Endothelial cell (in vitro differentiated cells): ENCODE measurements at regions not wholly inside any gene's neighbourhood (a gene's known extent, or its start where the extent isn't known, plus 50 kb on each side); places are given as distances from the start of the nearest gene placed in this dataset.

Source experiments
- DNase-seq: peaks from one replicate; pipeline ENCODE4 v3.0.0; 2021; ENCODE audit warnings: low spot score
- H3K27ac Mint-ChIP-seq: one replicate; pipeline ENCODE4 v1.8.0; 2021; ENCODE audit warnings: mixed read lengths, inconsistent platforms; ENCODE audit not compliant: unreplicated experiment
- H3K27me3 Mint-ChIP-seq: one replicate; pipeline ENCODE4 v1.8.0; 2021; ENCODE audit warnings: mild to moderate bottlenecking, moderate library complexity, mixed read lengths, inconsistent platforms; ENCODE audit not compliant: unreplicated experiment
- H3K36me3 Mint-ChIP-seq: one replicate; pipeline ENCODE4 v1.8.0; 2021; ENCODE audit warnings: mild to moderate bottlenecking, low read depth, mixed read lengths, inconsistent platforms; ENCODE audit not compliant: unreplicated experiment
- H3K4me1 Mint-ChIP-seq: one replicate; pipeline ENCODE4 v1.8.0; 2021; ENCODE audit warnings: mild to moderate bottlenecking, mixed read lengths, inconsistent platforms; ENCODE audit not compliant: unreplicated experiment
- H3K4me3 Mint-ChIP-seq: one replicate; pipeline ENCODE4 v1.8.0; 2021; ENCODE audit warnings: mild to moderate bottlenecking, mixed read lengths, inconsistent platforms; ENCODE audit not compliant: unreplicated experiment
- H3K9me3 Mint-ChIP-seq: one replicate; pipeline ENCODE4 v1.8.0; 2021; ENCODE audit warnings: mixed read lengths, inconsistent platforms; ENCODE audit not compliant: unreplicated experiment
- TF ChIP-seq, protein P1 (sequence below): fragments of 200-600 bp; sonication (generic); IDR thresholded peaks from one replicate; pipeline ENCODE4 v1.5.0; 2021; ENCODE audit warnings: antibody characterized with exemption; ENCODE audit not compliant: unreplicated experiment

DNA sequence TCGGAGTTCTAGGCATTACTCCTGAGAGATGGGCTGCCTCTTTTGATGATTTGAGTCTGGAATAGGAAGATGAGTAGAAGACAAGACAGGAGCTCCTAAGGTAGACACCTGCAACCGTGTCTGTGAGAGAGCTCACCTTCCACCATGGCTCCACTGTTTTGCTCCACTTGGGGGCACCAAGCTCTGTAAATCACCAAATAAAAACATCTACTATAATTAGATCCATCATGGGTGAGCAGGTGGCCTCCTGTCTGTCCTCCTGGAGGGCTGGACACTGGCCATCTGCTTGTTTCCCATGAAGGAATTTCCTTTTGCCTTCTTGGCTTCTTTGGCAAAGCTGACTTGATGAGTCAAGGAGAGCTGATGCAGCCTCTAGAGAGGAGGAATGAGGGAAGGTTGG is 179.0 kb downstream of the HAPSTR1 start:
- Mint-ChIP-seq H3K27me3 (no peaks in the 10 kb centered on the region), H3K4me1 (no peaks in the 10 kb centered on the region), H3K4me3 (no peak overlapping the region), H3K36me3 (no peaks in the 10 kb centered on the region), H3K9me3 (no peaks in the 10 kb centered on the region), H3K27ac (no peak overlapping the region)
- TF ChIP-seq, protein P1, sequence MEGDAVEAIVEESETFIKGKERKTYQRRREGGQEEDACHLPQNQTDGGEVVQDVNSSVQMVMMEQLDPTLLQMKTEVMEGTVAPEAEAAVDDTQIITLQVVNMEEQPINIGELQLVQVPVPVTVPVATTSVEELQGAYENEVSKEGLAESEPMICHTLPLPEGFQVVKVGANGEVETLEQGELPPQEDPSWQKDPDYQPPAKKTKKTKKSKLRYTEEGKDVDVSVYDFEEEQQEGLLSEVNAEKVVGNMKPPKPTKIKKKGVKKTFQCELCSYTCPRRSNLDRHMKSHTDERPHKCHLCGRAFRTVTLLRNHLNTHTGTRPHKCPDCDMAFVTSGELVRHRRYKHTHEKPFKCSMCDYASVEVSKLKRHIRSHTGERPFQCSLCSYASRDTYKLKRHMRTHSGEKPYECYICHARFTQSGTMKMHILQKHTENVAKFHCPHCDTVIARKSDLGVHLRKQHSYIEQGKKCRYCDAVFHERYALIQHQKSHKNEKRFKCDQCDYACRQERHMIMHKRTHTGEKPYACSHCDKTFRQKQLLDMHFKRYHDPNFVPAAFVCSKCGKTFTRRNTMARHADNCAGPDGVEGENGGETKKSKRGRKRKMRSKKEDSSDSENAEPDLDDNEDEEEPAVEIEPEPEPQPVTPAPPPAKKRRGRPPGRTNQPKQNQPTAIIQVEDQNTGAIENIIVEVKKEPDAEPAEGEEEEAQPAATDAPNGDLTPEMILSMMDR, result no peak
- no peak for DNase-seq

DNA sequence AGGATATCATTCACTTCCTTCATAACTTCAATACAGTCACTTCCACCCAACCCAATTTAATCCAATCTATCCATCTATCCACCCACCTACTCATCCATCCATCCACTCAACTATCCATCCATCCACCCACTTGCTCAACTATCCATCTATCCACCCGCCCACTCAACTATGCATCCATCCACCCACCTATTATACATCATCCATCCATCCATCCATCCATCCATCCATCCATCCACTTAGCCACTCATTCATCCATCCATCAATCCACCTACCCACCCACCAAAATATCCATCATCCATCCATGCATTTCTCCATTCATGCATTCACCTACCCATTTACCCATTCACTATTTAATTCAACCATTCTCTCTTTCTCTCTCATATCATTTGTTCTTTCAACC is 179.5 kb downstream of the HAPSTR1 start:
- Mint-ChIP-seq H3K4me1 (no peaks in the 10 kb centered on the region), H3K27me3 (no peaks in the 10 kb centered on the region), H3K4me3 (no peak overlapping the region), H3K27ac (no peak overlapping the region), H3K9me3 (no peaks in the 10 kb centered on the region), H3K36me3 (no peaks in the 10 kb centered on the region)
- DNase-seq, result no peak
- TF ChIP-seq, protein P1, result no peak

DNA sequence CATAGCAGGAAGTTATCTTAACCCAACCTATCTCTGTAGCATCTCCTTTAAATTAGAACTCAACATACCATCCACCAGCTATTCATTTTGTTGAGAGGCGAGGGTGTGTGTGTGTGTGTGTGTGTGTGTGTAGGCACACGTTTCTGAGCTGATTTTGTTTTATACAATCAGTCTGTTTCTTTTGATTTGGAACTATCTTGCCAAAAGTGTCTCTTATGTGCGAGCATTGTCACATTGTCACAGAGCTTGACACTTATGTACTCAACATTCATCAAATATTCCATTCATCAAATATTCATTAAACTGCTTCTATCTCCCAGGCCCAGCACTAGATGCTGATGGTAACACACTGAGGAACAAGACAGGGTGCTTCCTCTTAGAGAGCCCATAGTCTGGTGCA is 180.4 kb downstream of the HAPSTR1 start:
- Mint-ChIP-seq H3K4me3 (no peak overlapping the region), H3K27me3 (no peaks in the 10 kb centered on the region), H3K9me3 (no peaks in the 10 kb centered on the region), H3K4me1 (no peaks in the 10 kb centered on the region), H3K36me3 (no peaks in the 10 kb centered on the region), H3K27ac (no peak overlapping the region)
- DNase-seq, result no peak
- TF ChIP-seq, protein P1, result no peak

DNA sequence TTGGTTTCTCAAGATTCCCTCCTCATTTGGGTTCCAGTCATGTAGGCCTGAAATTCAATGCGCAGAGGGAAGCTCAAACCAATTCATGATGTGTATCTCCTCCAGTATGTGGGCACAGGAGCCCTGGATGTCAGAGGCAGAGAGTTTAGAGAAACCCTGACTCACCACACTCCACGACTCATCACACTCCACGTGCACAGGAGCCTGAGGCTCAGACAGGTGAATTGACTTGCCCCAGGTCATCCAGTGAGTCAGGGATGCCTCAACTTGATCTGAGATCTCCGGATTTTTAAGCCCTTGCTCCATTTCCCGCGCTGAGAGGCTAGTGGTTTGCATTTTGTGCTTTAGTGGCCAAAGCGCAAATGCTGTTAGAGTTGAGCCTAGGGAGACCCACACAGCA is 183.9 kb downstream of the HAPSTR1 start:
- H3K9me3 Mint-ChIP-seq, result no peaks in the 10 kb centered on the region

DNA sequence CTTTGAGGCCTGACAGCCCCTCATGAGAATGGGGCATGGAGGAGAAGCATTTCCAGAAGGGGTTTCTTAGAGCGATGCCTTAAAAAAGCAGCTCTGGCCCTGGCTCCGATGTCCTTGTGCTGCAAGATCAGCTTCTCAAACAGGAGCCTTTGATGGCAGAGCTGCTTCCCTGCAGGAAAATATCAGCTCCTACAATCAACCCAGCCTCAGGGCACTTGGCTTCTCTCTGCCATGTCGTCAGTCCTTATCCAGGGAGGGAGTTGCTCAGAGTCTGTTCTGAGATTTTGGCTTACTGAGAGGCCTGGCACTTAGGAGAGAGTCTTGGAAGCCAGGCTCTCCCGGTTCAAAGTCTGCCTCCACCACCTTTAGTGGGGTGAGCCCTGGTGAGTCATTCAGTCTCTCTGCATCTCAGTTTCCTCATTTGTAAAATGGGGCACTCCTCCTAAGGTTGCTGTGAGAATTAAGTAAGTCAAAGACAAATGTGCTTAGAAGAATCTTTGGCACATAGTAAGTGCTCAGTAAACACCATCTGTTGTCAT is 184.4 kb downstream of the HAPSTR1 start:
- Mint-ChIP-seq H3K9me3 (no peaks in the 10 kb centered on the region), H3K4me3 (no peak overlapping the region), H3K27me3 (no peaks in the 10 kb centered on the region), H3K4me1 (no peaks in the 10 kb centered on the region), H3K36me3 (no peaks in the 10 kb centered on the region), H3K27ac (no peak overlapping the region)
- TF ChIP-seq, protein P1, result no peak
- no peak for DNase-seq

More for the DNA sequence above, 183.9 kb downstream of the HAPSTR1 start:
- Mint-ChIP-seq H3K4me1 (no peaks in the 10 kb centered on the region), H3K36me3 (no peaks in the 10 kb centered on the region), H3K4me3 (no peak overlapping the region), H3K27me3 (no peaks in the 10 kb centered on the region), H3K27ac (no peak overlapping the region)
- TF ChIP-seq, protein P1, result no peak
- no peak for DNase-seq
